Mesenchymal stem cell (in vitro differentiated cells and primary cell): ENCODE measurements at regions not wholly inside any gene's neighbourhood (a gene's known extent, or its start where the extent isn't known, plus 50 kb on each side); places are given as distances from the start of the nearest gene placed in this dataset.

Experiments used
- DNase-seq: peaks from one replicate; pipeline ENCODE4 v3.0.0-alpha.2; 2013
- H2AFZ ChIP-seq: one replicate; pipeline ENCODE4 v1.6.1; 2013; ENCODE audit warnings: low read depth, mild to moderate bottlenecking, control low read depth, inconsistent platforms, low read length, moderate library complexity
- H2AK5ac ChIP-seq: 2 replicates; pipeline ENCODE4 v1.6.1; 2013; ENCODE audit warnings: low read length, moderate library complexity, mild to moderate bottlenecking, inconsistent platforms; ENCODE audit not compliant: severe bottlenecking
- H2BK120ac ChIP-seq: one replicate; pipeline ENCODE4 v1.6.1; 2013; ENCODE audit warnings: low read depth, mild to moderate bottlenecking, inconsistent platforms, low read length, moderate library complexity
- H2BK12ac ChIP-seq, 2 experiments: one replicate each; pipeline ENCODE4 v1.6.1; 2013; ENCODE audit warnings: inconsistent platforms in 2 of 2, low read length in 2 of 2, mild to moderate bottlenecking in 2 of 2, moderate library complexity in 2 of 2, control low read depth in 1 of 2
- H2BK15ac ChIP-seq: one replicate; pipeline ENCODE4 v1.6.1; 2013; ENCODE audit warnings: mild to moderate bottlenecking, low read depth, inconsistent platforms; ENCODE audit not compliant: poor library complexity, severe bottlenecking
- H2BK5ac ChIP-seq: 2 replicates; pipeline ENCODE4 v1.6.1; 2013; ENCODE audit warnings: low read depth, mild to moderate bottlenecking, low read length, control low read depth, inconsistent platforms; ENCODE audit not compliant: poor library complexity, severe bottlenecking
- H3K14ac ChIP-seq, 2 experiments: one replicate each; pipeline ENCODE4 v1.6.1; 2013; ENCODE audit warnings: inconsistent platforms in 2 of 2, low read length in 2 of 2, control low read depth in 1 of 2, mild to moderate bottlenecking in 1 of 2, moderate library complexity in 1 of 2
- H3K18ac ChIP-seq, 2 experiments: one replicate each; pipeline ENCODE4 v1.6.1; 2013; ENCODE audit warnings: inconsistent platforms in 2 of 2, low read length in 2 of 2, control low read depth in 1 of 2, low read depth in 1 of 2, mild to moderate bottlenecking in 1 of 2
- H3K23ac ChIP-seq, 2 experiments: one replicate each; pipeline ENCODE4 v1.6.1; 2013; ENCODE audit warnings: inconsistent platforms in 2 of 2, low read length in 2 of 2, mild to moderate bottlenecking in 2 of 2, moderate library complexity in 2 of 2, control low read depth in 1 of 2
- H3K27ac ChIP-seq: 2 replicates; pipeline ENCODE4 v1.5.1; 2013; ENCODE audit warnings: mild to moderate bottlenecking, moderate library complexity, low read length, control low read depth, inconsistent platforms; ENCODE audit not compliant: poor library complexity, severe bottlenecking
- H3K27me3 ChIP-seq, 2 experiments: 2 replicates each; pipeline versions ENCODE4 v1.6.1 to v1.7.0; 2013; ENCODE audit warnings: low read length in 2 of 2, mild to moderate bottlenecking in 2 of 2, moderate library complexity in 2 of 2, control low read depth in 1 of 2, inconsistent platforms in 1 of 2; ENCODE audit not compliant: control insufficient read depth in 1 of 2, insufficient read depth in 1 of 2
- H3K36me3 ChIP-seq, 2 experiments: 2 replicates each; pipeline versions ENCODE4 v1.6.1 to v1.7.0; 2013; ENCODE audit warnings: low read length in 2 of 2, control low read depth in 1 of 2, inconsistent platforms in 1 of 2, low read depth in 1 of 2, mild to moderate bottlenecking in 1 of 2; ENCODE audit not compliant: insufficient read depth in 2 of 2, control insufficient read depth in 1 of 2
- H3K4ac ChIP-seq, 2 experiments: one replicate each; pipeline ENCODE4 v1.6.1; 2013; ENCODE audit warnings: inconsistent platforms in 2 of 2, low read length in 2 of 2, mild to moderate bottlenecking in 2 of 2, moderate library complexity in 2 of 2, control low read depth in 1 of 2, low read depth in 1 of 2
- H3K4me1 ChIP-seq: 2 replicates; pipeline ENCODE4 v1.6.1; 2013; ENCODE audit warnings: low read depth, low read length, control low read depth; ENCODE audit not compliant: control insufficient read depth, insufficient read depth
- H3K4me2 ChIP-seq: 2 replicates; pipeline ENCODE4 v1.6.1; 2013; ENCODE audit warnings: low read length, mild to moderate bottlenecking, inconsistent platforms; ENCODE audit not compliant: poor library complexity, severe bottlenecking
- H3K4me3 ChIP-seq, 2 experiments: 2 replicates each; pipeline versions ENCODE4 v1.5.1 to v1.7.0; 2013; ENCODE audit warnings: low read length in 2 of 2, mild to moderate bottlenecking in 2 of 2, control low read depth in 1 of 2, low read depth in 1 of 2; ENCODE audit not compliant: insufficient read depth in 1 of 2
- H3K79me1 ChIP-seq: replicated peaks from 2 replicates; pipeline ENCODE4 v1.6.1; 2013; ENCODE audit warnings: mild to moderate bottlenecking, control low read depth, low read length, inconsistent platforms; ENCODE audit not compliant: poor library complexity, severe bottlenecking
- H3K9ac ChIP-seq: 2 replicates; pipeline ENCODE4 v1.7.0; 2013; ENCODE audit warnings: mild to moderate bottlenecking, low read length, moderate library complexity
- H3K9me3 ChIP-seq: 2 replicates; pipeline ENCODE4 v1.7.0; 2013; ENCODE audit warnings: mild to moderate bottlenecking, low read length; ENCODE audit not compliant: control insufficient read depth
- H4K8ac ChIP-seq: one replicate; pipeline ENCODE4 v1.6.1; 2013; ENCODE audit warnings: inconsistent platforms, mild to moderate bottlenecking, low read length, moderate library complexity
- H4K91ac ChIP-seq: one replicate; pipeline ENCODE4 v1.6.1; 2013; ENCODE audit warnings: mild to moderate bottlenecking, low read length, inconsistent platforms
- WGBS: methylation state at CpG from one replicate; pipeline ENCODE4 v1.1.7; 2013; ENCODE audit warnings: mixed read lengths; 5-methylcytosine and 5-hydroxymethylcytosine counted together

DNA sequence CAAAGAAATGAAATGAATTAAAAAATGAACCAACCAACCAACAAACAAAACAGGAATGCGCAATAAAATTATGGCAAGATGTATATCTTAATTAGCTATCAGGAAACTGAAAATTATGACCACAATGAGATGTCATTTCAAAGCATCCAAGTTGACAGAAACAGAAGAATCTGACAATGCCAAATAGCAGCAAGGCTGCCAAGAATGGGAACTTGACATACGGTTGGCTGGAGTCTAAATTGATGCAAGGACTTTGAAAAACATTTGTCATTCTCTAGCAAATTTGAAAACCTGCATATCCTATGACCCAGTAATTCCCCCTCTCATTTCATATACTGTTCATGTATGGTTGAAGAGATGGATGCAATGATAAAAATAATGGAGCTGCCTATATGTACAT is 1262.6 kb downstream of the TBC1D22A start:
- Histone ChIP-seq H3K4ac (no peak overlapping the region), H4K8ac (no peak overlapping the region), H2BK12ac (no peak overlapping the region), H3K4me3 (no peak overlapping the region), H2AFZ (no peak overlapping the region), H3K14ac (no peak overlapping the region), H3K9ac (no peak overlapping the region), H2BK15ac (no peak overlapping the region), H3K27ac (no peak overlapping the region), H3K27me3 (no peaks in the 10 kb centered on the region), H2BK120ac (no peak overlapping the region), H2AK5ac (no peak overlapping the region), H3K23ac (no peak overlapping the region), H3K4me1 (no peaks in the 10 kb centered on the region), H3K18ac (no peak overlapping the region), H3K9me3 (peaks cover 11% of the 10 kb centered on the region), H2BK5ac (no peak overlapping the region), H3K79me1 (no peaks in the 10 kb centered on the region), H3K36me3 (no peaks in the 10 kb centered on the region), H4K91ac (no peak overlapping the region), H3K4me2 (no peak overlapping the region)
- WGBS = 67% methylated on average over 1 of the region's 2 CpGs
- DNase-seq = no peak

DNA sequence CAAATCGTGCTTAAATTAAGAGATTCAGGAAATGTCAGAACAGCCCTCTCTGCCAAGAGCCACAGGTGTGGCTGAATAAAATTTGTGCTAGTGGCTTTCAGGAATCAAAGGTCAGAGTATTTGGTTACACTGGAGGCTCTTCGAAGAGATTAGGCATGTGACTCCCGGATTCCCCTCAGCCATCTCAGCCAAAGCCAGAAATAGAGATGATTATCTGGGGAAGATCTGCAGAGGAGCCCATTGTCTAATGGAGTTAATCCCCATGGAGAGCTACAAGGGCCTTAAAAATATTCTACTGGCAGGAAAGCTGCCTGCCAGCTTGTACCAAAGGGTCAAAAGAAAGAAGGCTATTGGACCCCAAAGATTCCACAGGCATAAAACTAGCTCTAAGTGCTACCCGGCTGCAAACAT is 1259.5 kb downstream of the TBC1D22A start:
- H3K9ac ChIP-seq = no peak overlapping the region
- H2BK12ac ChIP-seq = no peak overlapping the region
- no peak overlapping the region for H2AFZ ChIP-seq
- 74% methylated on average over 4 of the region's 4 CpGs for WGBS
- no peaks in the 10 kb centered on the region for H3K4me1 ChIP-seq
- no peak overlapping the region for H4K8ac ChIP-seq
- no peaks in the 10 kb centered on the region for H3K36me3 ChIP-seq
- H2BK120ac ChIP-seq = no peak overlapping the region
- no peak overlapping the region for H2BK15ac ChIP-seq
- no peak overlapping the region for H4K91ac ChIP-seq
- peaks cover 17% of the 10 kb centered on the region for H3K9me3 ChIP-seq
- DNase-seq = no peak
- no peak overlapping the region for H3K4ac ChIP-seq
- H2AK5ac ChIP-seq = no peak overlapping the region
- no peaks in the 10 kb centered on the region for H3K79me1 ChIP-seq
- H3K23ac ChIP-seq = no peak overlapping the region
- no peak overlapping the region for H2BK5ac ChIP-seq
- no peak overlapping the region for H3K14ac ChIP-seq
- H3K4me3 ChIP-seq = no peak overlapping the region
- H3K27ac ChIP-seq = no peak overlapping the region
- no peak overlapping the region for H3K4me2 ChIP-seq
- H3K18ac ChIP-seq = no peak overlapping the region
- no peaks in the 10 kb centered on the region for H3K27me3 ChIP-seq

DNA sequence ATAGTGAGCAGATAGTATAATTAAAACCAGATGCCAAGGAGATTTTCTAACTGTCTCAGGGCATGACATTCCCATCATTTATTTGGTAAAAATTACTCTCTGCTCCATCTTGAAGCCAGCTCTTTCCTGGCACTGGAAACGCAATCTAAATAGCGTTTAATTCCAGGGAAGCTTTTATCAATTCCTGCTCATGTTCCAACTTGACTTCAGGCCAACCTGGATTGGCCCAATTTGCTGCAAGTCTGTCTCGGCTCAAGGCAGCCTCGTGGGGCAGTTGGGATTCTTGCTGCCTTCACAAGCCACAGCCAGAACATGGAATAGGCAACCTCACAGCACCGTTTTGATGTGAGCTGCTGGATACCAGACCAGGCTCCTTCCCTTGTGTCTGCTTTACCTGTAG is 1255.9 kb downstream of the TBC1D22A start:
- no peak overlapping the region for H3K14ac ChIP-seq
- H3K27ac ChIP-seq = no peak overlapping the region
- H3K4me3 ChIP-seq = no peak overlapping the region
- no peak overlapping the region for H2BK15ac ChIP-seq
- H2BK120ac ChIP-seq = no peak overlapping the region
- H3K36me3 ChIP-seq = no peaks in the 10 kb centered on the region
- no peak overlapping the region for H2BK5ac ChIP-seq
- no peak overlapping the region for H3K23ac ChIP-seq
- no peak for DNase-seq
- H4K91ac ChIP-seq = no peak overlapping the region
- no peak overlapping the region for H3K4ac ChIP-seq
- no peak overlapping the region for H4K8ac ChIP-seq
- no peaks in the 10 kb centered on the region for H3K79me1 ChIP-seq
- no peak overlapping the region for H2BK12ac ChIP-seq
- no peak overlapping the region for H3K4me2 ChIP-seq
- H3K9me3 ChIP-seq = peaks cover 13% of the 10 kb centered on the region
- no peak overlapping the region for H3K9ac ChIP-seq
- 67% methylated on average over 5 of the region's 5 CpGs for WGBS
- H3K18ac ChIP-seq = no peak overlapping the region
- H2AFZ ChIP-seq = no peak overlapping the region
- no peak overlapping the region for H2AK5ac ChIP-seq
- no peaks in the 10 kb centered on the region for H3K4me1 ChIP-seq
- H3K27me3 ChIP-seq = no peaks in the 10 kb centered on the region

GRCh38 chr22:48015701-48016100 is 1253.3 kb downstream of the TBC1D22A start:
- no peak overlapping the region for H2AK5ac ChIP-seq
- peaks cover 10% of the 10 kb centered on the region for H3K9me3 ChIP-seq
- no peak overlapping the region for H3K18ac ChIP-seq
- H3K4ac ChIP-seq = no peak overlapping the region
- H2BK12ac ChIP-seq = no peak overlapping the region
- no peak overlapping the region for H4K8ac ChIP-seq
- H2AFZ ChIP-seq = no peak overlapping the region
- H3K36me3 ChIP-seq = no peaks in the 10 kb centered on the region
- no peak overlapping the region for H3K23ac ChIP-seq
- no peak overlapping the region for H2BK15ac ChIP-seq
- no peaks in the 10 kb centered on the region for H3K27me3 ChIP-seq
- DNase-seq = no peak
- H3K9ac ChIP-seq = no peak overlapping the region
- H3K4me2 ChIP-seq = no peak overlapping the region
- H3K4me3 ChIP-seq = no peak overlapping the region
- H3K27ac ChIP-seq = no peak overlapping the region
- 76% methylated on average over 5 of the region's 5 CpGs for WGBS
- H3K79me1 ChIP-seq = no peaks in the 10 kb centered on the region
- no peak overlapping the region for H2BK5ac ChIP-seq
- no peak overlapping the region for H2BK120ac ChIP-seq
- H3K4me1 ChIP-seq = no peaks in the 10 kb centered on the region
- H4K91ac ChIP-seq = no peak overlapping the region
- no peak overlapping the region for H3K14ac ChIP-seq
